ENCODE measurements at regions not wholly inside any gene's neighbourhood (a gene's known extent, or its start where the extent isn't known, plus 50 kb on each side); places are given as distances from the start of the nearest gene placed in this dataset.
A peak's percentile ranks its signal among the peaks of the same experiment; 100 is the strongest.

DNA sequence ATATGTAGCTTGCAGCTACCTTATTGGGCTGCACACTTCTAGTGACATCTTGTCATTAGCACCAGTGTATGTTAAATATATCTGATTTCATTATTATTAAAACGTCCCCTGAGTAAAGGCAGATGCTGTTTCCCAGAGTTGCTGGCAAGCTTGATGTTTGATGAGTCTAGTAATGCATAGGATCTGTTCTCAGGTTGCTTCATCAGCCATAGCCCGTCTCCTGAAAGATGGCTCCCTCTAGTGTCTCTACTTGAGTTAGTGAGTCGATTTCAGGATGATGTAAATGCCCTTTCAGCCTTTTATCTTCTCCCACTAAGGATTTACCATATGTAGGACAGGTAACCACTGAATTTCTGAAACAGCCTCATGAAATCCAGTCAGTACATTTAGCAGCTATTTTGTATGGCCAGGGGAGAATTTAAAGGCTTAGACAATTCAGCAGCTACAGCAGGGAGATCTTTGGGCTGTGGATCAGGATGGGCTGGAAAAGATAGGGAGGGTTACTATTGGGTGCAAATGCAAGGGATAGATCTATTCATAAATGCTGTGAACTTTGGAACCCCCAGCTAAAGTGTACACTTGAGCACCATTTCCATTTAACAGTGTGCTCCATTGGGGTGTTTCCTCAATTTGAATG lies 376.3 kb downstream of the CNTNAP4 start:
- H3K27ac ChIP-seq (ENCODE audit: low read length) = no peak overlapping the region
- no peak overlapping the region for H3K4me2 ChIP-seq (ENCODE audit: low read length)
- H3K4me3 ChIP-seq (ENCODE audit: low read length) = no peak overlapping the region
- peaks cover 12% of the 10 kb centered on the region for H3K4me1 ChIP-seq (ENCODE audit: insufficient read depth, low read length)
- H4K20me1 ChIP-seq (ENCODE audit: low read length) = no peaks in the 10 kb centered on the region
- POLR2A ChIA-PET (ENCODE audit: unreplicated experiment) = interaction anchor here (0.5 kb wide), 1 partner anchor 62 kb away, joined by 4 read pairs; no protein-coding TSS in a partner anchor
- TF ChIP-seq EZH2phosphoT487 (IDR thresholded peaks at IDR 0.05; ENCODE audit: borderline replicate concordance, low read length) (no peak), EZH2 (IDR thresholded peaks at IDR 0.05; ENCODE audit: low read length, unreplicated experiment) (no peak)
- TF ChIP-seq, protein P1, sequence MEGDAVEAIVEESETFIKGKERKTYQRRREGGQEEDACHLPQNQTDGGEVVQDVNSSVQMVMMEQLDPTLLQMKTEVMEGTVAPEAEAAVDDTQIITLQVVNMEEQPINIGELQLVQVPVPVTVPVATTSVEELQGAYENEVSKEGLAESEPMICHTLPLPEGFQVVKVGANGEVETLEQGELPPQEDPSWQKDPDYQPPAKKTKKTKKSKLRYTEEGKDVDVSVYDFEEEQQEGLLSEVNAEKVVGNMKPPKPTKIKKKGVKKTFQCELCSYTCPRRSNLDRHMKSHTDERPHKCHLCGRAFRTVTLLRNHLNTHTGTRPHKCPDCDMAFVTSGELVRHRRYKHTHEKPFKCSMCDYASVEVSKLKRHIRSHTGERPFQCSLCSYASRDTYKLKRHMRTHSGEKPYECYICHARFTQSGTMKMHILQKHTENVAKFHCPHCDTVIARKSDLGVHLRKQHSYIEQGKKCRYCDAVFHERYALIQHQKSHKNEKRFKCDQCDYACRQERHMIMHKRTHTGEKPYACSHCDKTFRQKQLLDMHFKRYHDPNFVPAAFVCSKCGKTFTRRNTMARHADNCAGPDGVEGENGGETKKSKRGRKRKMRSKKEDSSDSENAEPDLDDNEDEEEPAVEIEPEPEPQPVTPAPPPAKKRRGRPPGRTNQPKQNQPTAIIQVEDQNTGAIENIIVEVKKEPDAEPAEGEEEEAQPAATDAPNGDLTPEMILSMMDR (conservative IDR thresholded peaks at IDR 0.05; ENCODE audit: low read depth, low read length) = peak; percentile 75
- H3K27me3 ChIP-seq (ENCODE audit: low read length) = no peaks in the 10 kb centered on the region
- CTCF ChIA-PET = no interaction called here
- intact Hi-C loops (cut with micrococcal nuclease) = loop anchor here (1.0 to 10.0 kb wide), 5 partner anchors 229 to 865 kb away; no protein-coding TSS in a partner anchor
- H3K79me2 ChIP-seq (ENCODE audit: low read length) = no peaks in the 10 kb centered on the region
- H3K9ac ChIP-seq (ENCODE audit: low read length) = no peak overlapping the region
- H3K9me2 ChIP-seq (replicated peaks; ENCODE audit: low read length) = no peaks in the 10 kb centered on the region
- DNase-seq (peak; percentile 68), ATAC-seq (peak; percentile 73)
- no TSS peak for BruUV-seq (replicated peaks)
- no peaks in the 10 kb centered on the region for H3K9me3 ChIP-seq (ENCODE audit: low read length)
- no peaks in the 10 kb centered on the region for H3F3A ChIP-seq (ENCODE audit: low read length, unreplicated experiment)
- H3K36me3 ChIP-seq (ENCODE audit: low read depth, low read length) = no peaks in the 10 kb centered on the region
- no peak overlapping the region for H2AFZ ChIP-seq (ENCODE audit: low read length)

GRCh38 chr16:76654088-76654820 lies 377.1 kb downstream of the CNTNAP4 start:
- H3K36me3 ChIP-seq (ENCODE audit: low read depth, low read length) = no peaks in the 10 kb centered on the region
- H4K20me1 ChIP-seq (ENCODE audit: low read length) = no peaks in the 10 kb centered on the region
- no peak overlapping the region for H3K4me2 ChIP-seq (ENCODE audit: low read length)
- H3K4me3 ChIP-seq (ENCODE audit: low read length) = no peak overlapping the region
- no peaks in the 10 kb centered on the region for H3K79me2 ChIP-seq (ENCODE audit: low read length)
- no peaks in the 10 kb centered on the region for H3F3A ChIP-seq (ENCODE audit: low read length, unreplicated experiment)
- H3K9ac ChIP-seq (ENCODE audit: low read length) = no peak overlapping the region
- CTCF ChIA-PET = no interaction called here
- no peak overlapping the region for H2AFZ ChIP-seq (ENCODE audit: low read length)
- no peaks in the 10 kb centered on the region for H3K9me3 ChIP-seq (ENCODE audit: low read length)
- no peak overlapping the region for H3K27ac ChIP-seq (ENCODE audit: low read length)
- intact Hi-C loops (cut with micrococcal nuclease) = loop anchor here (5.0 to 10.0 kb wide), 2 partner anchors 228 to 521 kb away; no protein-coding TSS in a partner anchor
- POLR2A ChIA-PET (ENCODE audit: unreplicated experiment) = no interaction called here
- TF ChIP-seq EZH2phosphoT487 (IDR thresholded peaks at IDR 0.05; ENCODE audit: borderline replicate concordance, low read length) (no peak), EZH2 (IDR thresholded peaks at IDR 0.05; ENCODE audit: low read length, unreplicated experiment) (no peak)
- TF ChIP-seq, protein P1 (conservative IDR thresholded peaks at IDR 0.05; ENCODE audit: low read depth, low read length) = no peak
- BruUV-seq (replicated peaks) = no TSS peak
- ATAC-seq (no peak), DNase-seq (no peak)
- H3K27me3 ChIP-seq (ENCODE audit: low read length) = no peaks in the 10 kb centered on the region
- H3K9me2 ChIP-seq (replicated peaks; ENCODE audit: low read length) = no peaks in the 10 kb centered on the region
- H3K4me1 ChIP-seq (ENCODE audit: insufficient read depth, low read length) = peaks cover 12% of the 10 kb centered on the region

DNA sequence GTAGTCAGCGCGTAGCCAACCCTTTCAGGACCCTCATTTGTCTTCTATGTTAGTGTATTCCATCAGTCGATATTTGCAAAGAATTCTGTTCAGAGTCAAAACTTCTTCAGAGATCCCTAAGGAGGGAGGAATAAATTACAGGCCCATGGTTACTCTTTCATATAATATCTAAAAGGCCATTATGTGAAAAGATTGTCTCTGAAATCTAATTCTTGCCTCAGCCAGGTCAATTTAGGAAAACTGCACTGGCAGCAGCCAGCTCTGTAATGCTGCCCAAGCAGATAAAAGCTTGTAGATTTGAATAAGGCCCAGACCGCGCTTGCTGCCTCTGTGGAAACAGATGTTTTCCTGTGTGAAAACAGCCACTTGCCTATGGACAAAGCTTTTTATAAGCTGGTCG lies 379.8 kb downstream of the CNTNAP4 start:
- no peaks in the 10 kb centered on the region for H3K9me2 ChIP-seq (replicated peaks; ENCODE audit: low read length)
- no peaks in the 10 kb centered on the region for H3K4me1 ChIP-seq (ENCODE audit: insufficient read depth, low read length)
- H3K27ac ChIP-seq (ENCODE audit: low read length) = no peak overlapping the region
- CTCF ChIA-PET = no interaction called here
- no peak for ATAC-seq
- POLR2A ChIA-PET (ENCODE audit: unreplicated experiment) = no interaction called here
- no peaks in the 10 kb centered on the region for H4K20me1 ChIP-seq (ENCODE audit: low read length)
- intact Hi-C loops (cut with micrococcal nuclease) = loop anchor here (10.0 kb wide), 1 partner anchor 518 kb away; no protein-coding TSS in a partner anchor
- H3K79me2 ChIP-seq (ENCODE audit: low read length) = no peaks in the 10 kb centered on the region
- H3F3A ChIP-seq (ENCODE audit: low read length, unreplicated experiment) = no peaks in the 10 kb centered on the region
- H2AFZ ChIP-seq (ENCODE audit: low read length) = no peak overlapping the region
- no peak for DNase-seq
- TF ChIP-seq, protein P1 (conservative IDR thresholded peaks at IDR 0.05; ENCODE audit: low read depth, low read length) = no peak
- TF ChIP-seq EZH2 (IDR thresholded peaks at IDR 0.05; ENCODE audit: low read length, unreplicated experiment) (no peak), EZH2phosphoT487 (IDR thresholded peaks at IDR 0.05; ENCODE audit: borderline replicate concordance, low read length) (no peak)
- H3K9ac ChIP-seq (ENCODE audit: low read length) = no peak overlapping the region
- no peaks in the 10 kb centered on the region for H3K9me3 ChIP-seq (ENCODE audit: low read length)
- no peak overlapping the region for H3K4me3 ChIP-seq (ENCODE audit: low read length)
- BruUV-seq (replicated peaks) = no TSS peak
- no peaks in the 10 kb centered on the region for H3K36me3 ChIP-seq (ENCODE audit: low read depth, low read length)
- H3K4me2 ChIP-seq (ENCODE audit: low read length) = no peak overlapping the region
- H3K27me3 ChIP-seq (ENCODE audit: low read length) = peaks cover 4% of the 10 kb centered on the region; the same call in 1 of the 2 replicates
